ENCODE measurements at regions not wholly inside any gene's neighbourhood (a gene's known extent, or its start where the extent isn't known, plus 50 kb on each side); places are given as distances from the start of the nearest gene placed in this dataset.

GRCh38 chr14:24744641-24745040 is 110.7 kb upstream of the GZMB start:
- TF ChIP-seq CTCF (IDR thresholded peaks at IDR 0.05; ENCODE audit: insufficient read depth, low read depth, low read length), result no peak
- no peak overlapping the region for H3K4me3 ChIP-seq (ENCODE audit: low read depth, low read length)
- DNase-seq (ENCODE audit: low read depth), result no peak

GRCh38 chr14:24741871-24742270 is 107.9 kb upstream of the GZMB start:
- DNase-seq (ENCODE audit: low read depth), result peak; percentile 10
- H3K4me3 ChIP-seq (ENCODE audit: low read depth, low read length), result no peak overlapping the region
- TF ChIP-seq CTCF (IDR thresholded peaks at IDR 0.05; ENCODE audit: insufficient read depth, low read depth, low read length), result no peak

- DNase-seq (ENCODE audit: low read depth), result no peak
- H3K4me3 ChIP-seq (ENCODE audit: low read depth, low read length), result no peak overlapping the region
- no peak for TF ChIP-seq CTCF (IDR thresholded peaks at IDR 0.05; ENCODE audit: insufficient read depth, low read depth, low read length)
Observed at GRCh38 chr14:24735984-24736630, 102.1 kb upstream of the GZMB start.

- peak; percentile 71 for TF ChIP-seq CTCF (IDR thresholded peaks at IDR 0.05; ENCODE audit: insufficient read depth, low read depth, low read length)
- peak; percentile 81 for DNase-seq (ENCODE audit: low read depth)
Observed at GRCh38 chr14:24734917-24735500, 101.0 kb upstream of the GZMB start.

GRCh38 chr14:24726480-24726879 is 92.5 kb upstream of the GZMB start:
- DNase-seq (ENCODE audit: low read depth), result no peak
- H3K4me3 ChIP-seq (ENCODE audit: low read depth, low read length), result no peak overlapping the region
- TF ChIP-seq CTCF (IDR thresholded peaks at IDR 0.05; ENCODE audit: insufficient read depth, low read depth, low read length), result no peak

More at GRCh38 chr14:24734917-24735500, 101.0 kb upstream of the GZMB start:
- no peak overlapping the region for H3K4me3 ChIP-seq (ENCODE audit: low read depth, low read length)

- TF ChIP-seq CTCF (IDR thresholded peaks at IDR 0.05; ENCODE audit: insufficient read depth, low read depth, low read length), result no peak
- DNase-seq (ENCODE audit: low read depth), result no peak
- no peak overlapping the region for H3K4me3 ChIP-seq (ENCODE audit: low read depth, low read length)
Observed at GRCh38 chr14:24725311-24725710, 91.3 kb upstream of the GZMB start.
